ENCODE measurements at regions not wholly inside any gene's neighbourhood (a gene's known extent, or its start where the extent isn't known, plus 50 kb on each side); places are given as distances from the start of the nearest gene placed in this dataset.
"Not testable (repeated sequence)": the region's sequence is repeated elsewhere in the genome, so short reads cannot be mapped to it uniquely, and the experiment has no call there.

GRCh38 chr1:113185463-113186104 lies 112.6 kb downstream of the LRIG2 start:
- DNase-seq (ENCODE audit: low read depth, low spot score): no peak

DNA sequence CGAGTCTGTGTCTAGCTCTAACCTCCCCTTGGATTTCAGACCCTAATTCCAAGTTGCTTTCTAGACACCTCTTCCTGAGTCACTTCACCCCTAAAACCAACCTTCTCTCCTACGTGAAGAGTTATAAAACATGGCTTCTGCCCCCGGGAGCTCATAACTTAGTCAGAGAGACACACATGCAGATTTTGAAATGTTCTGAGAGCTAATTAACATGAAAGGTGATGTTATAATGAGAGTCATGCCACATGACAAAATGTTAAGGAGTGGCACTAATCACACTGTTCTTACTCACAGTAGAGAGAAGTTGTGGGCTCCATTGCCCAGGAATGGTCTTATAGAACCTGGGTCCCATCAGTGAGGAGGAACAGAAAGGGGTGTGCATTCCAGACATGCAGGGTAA lies 117.1 kb downstream of the LRIG2 start:
- no peak for DNase-seq (ENCODE audit: low read depth, low spot score)

DNA sequence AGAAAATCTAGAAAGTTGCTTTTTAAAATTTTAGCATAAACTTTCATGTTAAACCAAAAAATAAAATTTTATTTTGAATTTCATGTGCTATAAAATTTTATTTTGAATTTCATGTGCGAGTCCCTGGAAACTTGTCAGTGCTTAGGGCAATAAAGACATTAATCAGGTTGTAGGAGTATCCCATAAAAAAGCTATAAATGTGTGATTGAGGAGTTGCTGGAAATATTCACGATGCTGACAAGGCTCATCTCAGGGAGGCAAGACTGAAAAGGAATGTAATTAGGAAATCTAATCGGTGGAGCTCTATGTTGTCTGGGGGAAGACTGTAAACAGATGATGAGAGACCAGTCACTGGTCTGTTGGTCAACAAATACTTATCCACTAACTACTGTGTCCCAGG lies 117.9 kb downstream of the LRIG2 start:
- no peak for DNase-seq (ENCODE audit: low read depth, low spot score)

GRCh38 chr1:113191579-113192076 lies 118.6 kb downstream of the LRIG2 start:
- no peak for DNase-seq (ENCODE audit: low read depth, low spot score)

GRCh38 chr1:113192242-113192641 lies 119.2 kb downstream of the LRIG2 start:
- DNase-seq (ENCODE audit: low read depth, low spot score): no peak

- no peak for DNase-seq (ENCODE audit: low read depth, low spot score)
Measured at GRCh38 chr1:113192980-113193379, 120.0 kb downstream of the LRIG2 start.

- DNase-seq (ENCODE audit: low read depth, low spot score): peak; percentile 47
Measured at GRCh38 chr1:113194846-113195830, 122.1 kb downstream of the LRIG2 start.

DNA sequence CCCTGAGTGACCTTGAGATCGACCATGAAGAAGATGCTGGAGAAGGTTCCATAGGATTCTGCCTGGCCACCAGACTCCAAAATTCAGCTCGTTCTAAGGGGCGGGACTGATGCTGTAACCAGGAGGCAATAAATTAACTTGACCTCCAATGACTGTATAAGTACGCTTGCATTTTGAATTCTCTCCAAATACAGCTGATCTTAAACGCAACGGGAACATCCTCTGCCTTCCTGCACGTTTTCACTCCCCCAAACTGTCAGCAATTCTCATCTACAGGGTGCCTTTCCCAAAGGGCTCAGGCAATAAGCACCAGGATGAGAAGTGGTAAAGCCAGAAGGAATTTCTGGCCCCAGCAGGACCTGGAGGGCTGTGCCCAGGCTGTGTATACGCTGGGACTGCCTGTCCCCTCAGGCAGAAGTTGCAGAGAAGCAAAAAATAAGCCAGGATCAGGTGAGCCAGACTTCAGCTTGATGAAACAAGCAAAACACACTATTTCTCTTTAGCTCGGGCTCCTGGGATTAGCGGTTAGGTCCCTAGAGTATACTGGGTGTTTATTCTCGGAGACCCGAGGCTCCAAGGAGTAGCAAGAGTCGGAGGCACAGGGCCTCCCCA lies 124.8 kb downstream of the LRIG2 start:
- DNase-seq (ENCODE audit: low read depth, low spot score): peak; percentile 68

DNA sequence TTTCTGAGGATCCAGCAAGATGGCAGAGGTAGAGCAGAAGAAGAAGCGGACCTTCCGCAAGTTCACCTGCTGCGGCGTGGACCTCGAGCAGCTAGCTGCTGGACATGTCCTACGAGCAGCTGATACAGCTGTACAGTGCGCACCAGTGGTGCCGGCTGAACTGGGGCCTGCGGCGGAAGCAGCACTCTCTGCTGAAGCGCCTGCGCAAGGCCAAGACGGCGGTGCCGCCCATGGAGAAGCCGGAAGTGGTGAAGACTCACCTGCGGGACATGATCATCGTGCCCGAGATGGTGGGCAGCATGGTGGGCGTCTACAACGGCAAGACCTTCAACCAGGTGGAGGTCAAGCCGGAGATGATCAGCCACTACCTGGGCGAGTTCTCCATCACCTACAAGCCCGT lies 125.8 kb downstream of the LRIG2 start:
- DNase-seq (ENCODE audit: low read depth, low spot score): no peak

- peak; percentile 82 for DNase-seq (ENCODE audit: low read depth, low spot score)
Measured at GRCh38 chr1:113199760-113200455, 126.9 kb downstream of the LRIG2 start.

DNA sequence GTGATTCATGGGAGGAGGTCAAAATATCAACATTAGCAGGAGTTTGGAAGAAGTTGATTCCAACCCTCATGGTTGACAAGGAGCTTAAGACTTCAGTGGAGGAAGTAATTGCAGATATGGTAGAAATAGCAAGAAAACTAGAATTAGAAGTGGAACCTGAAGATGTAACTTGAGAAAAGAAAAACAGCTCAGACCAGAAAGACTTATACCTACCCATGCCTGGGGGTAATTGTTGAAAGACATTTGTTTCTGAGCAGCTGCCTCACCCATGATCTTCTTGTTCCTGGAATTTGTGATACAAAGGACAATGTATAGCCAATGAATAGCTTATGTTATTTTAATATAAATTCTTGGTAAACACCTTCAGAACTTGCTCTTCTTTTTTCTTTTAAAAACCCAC lies 128.6 kb downstream of the LRIG2 start:
- no peak for DNase-seq (ENCODE audit: low read depth, low spot score)

- peak; percentile 95 for DNase-seq (ENCODE audit: low read depth, low spot score)
Measured at GRCh38 chr1:113205980-113206766, 133.2 kb downstream of the LRIG2 start.

- no peak for DNase-seq (ENCODE audit: low read depth, low spot score)
Measured at GRCh38 chr1:113207019-113207418, 134.0 kb downstream of the LRIG2 start.

GRCh38 chr1:113207457-113207856 lies 134.5 kb downstream of the LRIG2 start:
- DNase-seq (ENCODE audit: low read depth, low spot score): no peak

- DNase-seq (ENCODE audit: low read depth, low spot score): not testable (repeated sequence)
Measured at GRCh38 chr1:113208425-113208824, 135.4 kb downstream of the LRIG2 start.

GRCh38 chr1:113210248-113210647 lies 137.2 kb downstream of the LRIG2 start:
- DNase-seq (ENCODE audit: low read depth, low spot score): no peak

- DNase-seq (ENCODE audit: low read depth, low spot score): no peak
Measured at GRCh38 chr1:113211467-113211866, 138.5 kb downstream of the LRIG2 start.

- no peak for DNase-seq (ENCODE audit: low read depth, low spot score)
Measured at GRCh38 chr1:113215015-113215414, 142.0 kb downstream of the LRIG2 start.

DNA sequence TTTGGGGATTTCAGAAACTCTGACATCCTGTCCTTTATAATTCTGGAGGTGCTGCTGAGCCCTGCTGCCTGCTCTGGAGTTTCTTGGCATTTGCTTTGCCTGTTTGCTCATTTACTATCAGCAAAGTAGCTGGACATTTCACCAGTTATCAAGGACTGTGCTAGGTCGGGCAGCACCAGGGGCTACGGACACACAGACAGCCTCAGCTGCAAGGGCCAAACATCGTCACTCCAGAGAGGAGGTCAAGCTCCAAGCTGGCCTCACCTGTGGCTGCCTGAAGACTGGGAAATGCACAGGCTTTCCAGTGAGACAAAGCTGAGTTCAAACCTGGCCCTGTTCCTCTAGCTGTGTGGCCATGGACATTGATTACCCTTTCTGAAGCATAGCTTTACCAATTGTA lies 143.7 kb downstream of the LRIG2 start:
- no peak for DNase-seq (ENCODE audit: low read depth, low spot score)

GRCh38 chr1:113217447-113218208 lies 144.6 kb downstream of the LRIG2 start:
- DNase-seq (ENCODE audit: low read depth, low spot score): peak; percentile 49

All from ELF-1 (cell line).